Transverse colon (tissue), 4 donors: ENCODE measurements at regions not wholly inside any gene's neighbourhood (a gene's known extent, or its start where the extent isn't known, plus 50 kb on each side); places are given as distances from the start of the nearest gene placed in this dataset.

ENCODE experiments used
- DNase-seq: peaks from one replicate; pipeline ENCODE4 v3.0.0-alpha.2; 2019
- H3K27ac ChIP-seq, 4 donors: fragments of 200-600 bp; sonication (generic); 2 replicates each; pipeline ENCODE4 v1.5.1; 2016 to 2018; ENCODE audit warnings: inconsistent platforms in 4 of 4
- H3K27me3 ChIP-seq: fragments of 200-600 bp; sonication (generic); 2 replicates; pipeline ENCODE4 v1.5.1; 2017; ENCODE audit warnings: inconsistent platforms
- H3K36me3 ChIP-seq, 4 donors: fragments of 200-600 bp; sonication (generic); 2 replicates each; pipeline ENCODE4 v1.5.1; 2017 to 2019; ENCODE audit warnings: inconsistent platforms in 4 of 4
- H3K4me1 ChIP-seq, 4 donors: fragments of 200-600 bp; sonication (generic); 2 replicates each; pipeline ENCODE4 v1.5.1; 2017 to 2020; ENCODE audit warnings: inconsistent platforms in 4 of 4
- H3K4me3 ChIP-seq, 4 donors: fragments of 200-600 bp; sonication (generic); 1 replicate in 1 of 4; 2 replicates in 3 of 4; pipeline versions ENCODE4 v1.5.1 to v1.6.1; 2017 to 2019; ENCODE audit warnings: inconsistent platforms in 4 of 4
- H3K9me3 ChIP-seq, 2 donors: fragments of 200-600 bp; sonication (generic); 2 replicates each; pipeline ENCODE4 v1.5.1; 2017 to 2019; ENCODE audit warnings: inconsistent platforms in 2 of 2
- CTCF ChIP-seq, 5 experiments: fragments of 200-600 bp in 3 of 5; fragments of 450-650 bp in 2 of 5; sonication (generic) in 3 of 5; IDR thresholded peaks; 1 replicate in 2 of 5; 2 replicates in 3 of 5; pipeline ENCODE4 v1.5.1; 2016 to 2017; ENCODE audit warnings: antibody characterized with exemption in 5 of 5, inconsistent platforms in 3 of 5, mild to moderate bottlenecking in 2 of 5, moderate library complexity in 1 of 5
- EP300 ChIP-seq: sonication (generic); formaldehyde crosslinking; IDR thresholded peaks from one replicate; pipeline ENCODE4 v1.6.1; 2017; ENCODE audit warnings: antibody characterized with exemption, low read depth
- POLR2A ChIP-seq: fragments of 450-650 bp; IDR thresholded peaks from one replicate; pipeline ENCODE4 v1.6.1; 2016; ENCODE audit warnings: antibody characterized with exemption, mild to moderate bottlenecking, moderate library complexity
- POLR2AphosphoS5 ChIP-seq, 3 donors: sonication (generic); formaldehyde crosslinking; IDR thresholded peaks; one replicate each; pipeline ENCODE4 v1.6.1; 2016; ENCODE audit warnings: antibody characterized with exemption in 3 of 3
- WGBS, 2 donors: methylation state at CpG; one replicate each; pipeline ENCODE4 v1.1.5; 2018; ENCODE audit warnings: low coverage in 1 of 2; 5-methylcytosine and 5-hydroxymethylcytosine counted together
- in situ Hi-C, 4 donors: fragments of 200-750 bp; cut with MboI; loops; one replicate each; pipeline versions ENCODE4 v1.15.0 to v1.15.1; 2017; ENCODE audit warnings: low sequenced_read_pairs in 3 of 4, low pct_ligation_motif_present in 1 of 4, low pct_unique_long_range_greater_than_20kb in 1 of 4
- intact Hi-C: fragments of 100-400 bp; cut with DNase I; formaldehyde crosslinking; loops from one replicate; pipeline ENCODE4 v1.15.1; 2023; ENCODE audit warnings: low total_unique reads

- DNase-seq, result no peak
- Histone ChIP-seq H3K4me1 (no peaks in the 10 kb centered on the region), H3K36me3 (no peaks in the 10 kb centered on the region), H3K9me3 (no peaks in the 10 kb centered on the region), H3K27me3 (no peaks in the 10 kb centered on the region), H3K4me3 (no peak overlapping the region), H3K27ac (no peak overlapping the region)
- TF ChIP-seq EP300, result no peak
- no peak for TF ChIP-seq POLR2A
- no peak for TF ChIP-seq POLR2AphosphoS5 (IDR thresholded peaks at IDR 0.05)
- TF ChIP-seq CTCF (IDR thresholded peaks at IDR 0.05), result no peak
- intact Hi-C loops, result no loop called here
- WGBS, 2 donors, result 14 to 39% methylated on average over 2 of the region's 2 CpGs
- in situ Hi-C loops, result no loop called here
These were observed 368.4 kb upstream of the KIF2B start for GRCh38 chr17:53454337-53454736.

DNA sequence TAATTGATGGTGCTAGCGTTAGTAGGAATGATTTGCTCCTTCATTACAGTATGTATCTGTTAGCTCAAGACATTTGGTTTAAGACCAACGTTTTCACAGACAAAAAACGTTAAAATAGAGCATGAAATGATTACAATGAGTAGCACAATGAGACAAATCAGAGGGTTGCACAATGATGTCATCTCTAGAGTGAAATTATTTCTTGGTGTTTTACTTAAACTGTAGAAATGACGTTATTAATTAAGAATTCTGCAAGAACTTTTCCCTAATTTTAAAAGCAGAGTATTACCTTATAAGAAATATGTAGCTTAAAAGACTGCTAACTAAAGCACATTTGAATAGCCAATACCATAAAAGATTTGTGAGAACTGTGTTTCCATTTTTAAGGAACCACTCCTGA is 373.4 kb upstream of the KIF2B start:
- TF ChIP-seq POLR2AphosphoS5 (IDR thresholded peaks at IDR 0.05) (no peak), POLR2A (no peak), CTCF (IDR thresholded peaks at IDR 0.05) (no peak)
- Histone ChIP-seq H3K27me3 (no peaks in the 10 kb centered on the region), H3K9me3 (peaks cover 0 to 3% of the 10 kb centered on the region in 2 donors), H3K36me3 (no peaks in the 10 kb centered on the region), H3K27ac (no peak overlapping the region), H3K4me1 (no peaks in the 10 kb centered on the region), H3K4me3 (no peak overlapping the region)
- DNase-seq, result no peak
- WGBS, 2 donors, result 39 to 56% methylated on average over 4 of the region's 4 CpGs
- in situ Hi-C loops, result loop anchor here in 1 of 4 donors (25.0 kb wide), 1 partner anchor 112 kb away; no protein-coding TSS in a partner anchor
- intact Hi-C loops, result no loop called here

DNA sequence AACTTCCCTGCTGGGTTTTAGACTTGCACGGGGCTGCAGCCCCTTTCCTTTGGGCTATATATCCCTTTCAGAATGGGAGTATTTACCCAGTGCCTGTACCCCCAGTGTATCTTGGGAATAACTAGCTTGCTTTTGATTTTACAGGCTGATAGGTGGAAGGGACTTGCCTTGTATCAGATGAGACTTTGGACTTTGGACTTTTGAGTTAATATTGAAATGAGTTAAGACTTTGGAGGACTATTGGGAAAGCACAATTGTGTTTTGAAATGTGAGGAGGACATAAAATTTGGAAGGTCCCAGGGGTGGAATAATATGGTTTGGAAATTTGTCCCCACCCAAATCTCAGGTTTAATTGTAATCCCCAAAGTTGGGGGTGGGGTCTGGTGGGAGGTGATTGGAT is 393.8 kb upstream of the KIF2B start:
- Histone ChIP-seq H3K36me3 (no peaks in the 10 kb centered on the region), H3K9me3 (no peaks in the 10 kb centered on the region), H3K27me3 (no peaks in the 10 kb centered on the region), H3K27ac (no peak overlapping the region), H3K4me1 (no peaks in the 10 kb centered on the region), H3K4me3 (no peak overlapping the region)
- DNase-seq, result no peak
- TF ChIP-seq CTCF (IDR thresholded peaks at IDR 0.05) (no peak), POLR2A (no peak), POLR2AphosphoS5 (IDR thresholded peaks at IDR 0.05) (no peak), EP300 (no peak)
- WGBS, 2 donors, result 27% methylated on average over 1 of the region's 1 CpG; no CpG with 5 or more reads in 1 of the 2 donors
- intact Hi-C loops, result no loop called here
- in situ Hi-C loops, result loop anchor here in 1 of 4 donors (25.0 kb wide), 1 partner anchor 92 kb away; no protein-coding TSS in a partner anchor

- intact Hi-C loops, result no loop called here
These were observed 396.2 kb upstream of the KIF2B start for GRCh38 chr17:53426505-53426904.

More at GRCh38 chr17:53426505-53426904, 396.2 kb upstream of the KIF2B start:
- H3K4me3 ChIP-seq, result no peak overlapping the region
- in situ Hi-C loops, result loop anchor here in 1 of 4 donors (25.0 kb wide), 1 partner anchor 89 kb away; no protein-coding TSS in a partner anchor
- no peaks in the 10 kb centered on the region for H3K9me3 ChIP-seq
- no peak overlapping the region for H3K27ac ChIP-seq
- DNase-seq, result no peak
- H3K4me1 ChIP-seq, result no peaks in the 10 kb centered on the region
- no peaks in the 10 kb centered on the region for H3K27me3 ChIP-seq
- no peak for TF ChIP-seq EP300
- no peak for TF ChIP-seq CTCF (IDR thresholded peaks at IDR 0.05)
- TF ChIP-seq POLR2AphosphoS5 (IDR thresholded peaks at IDR 0.05), result no peak
- TF ChIP-seq POLR2A, result no peak
- H3K36me3 ChIP-seq, result no peaks in the 10 kb centered on the region
- WGBS, 2 donors, result 56 to 72% methylated on average over 2 to 3 of the region's 3 CpGs
